ENCODE measurements at regions not wholly inside any gene's neighbourhood (a gene's known extent, or its start where the extent isn't known, plus 50 kb on each side); places are given as distances from the start of the nearest gene placed in this dataset.
"Not testable (repeated sequence)": the region's sequence is repeated elsewhere in the genome, so short reads cannot be mapped to it uniquely, and the experiment has no call there.

DNA sequence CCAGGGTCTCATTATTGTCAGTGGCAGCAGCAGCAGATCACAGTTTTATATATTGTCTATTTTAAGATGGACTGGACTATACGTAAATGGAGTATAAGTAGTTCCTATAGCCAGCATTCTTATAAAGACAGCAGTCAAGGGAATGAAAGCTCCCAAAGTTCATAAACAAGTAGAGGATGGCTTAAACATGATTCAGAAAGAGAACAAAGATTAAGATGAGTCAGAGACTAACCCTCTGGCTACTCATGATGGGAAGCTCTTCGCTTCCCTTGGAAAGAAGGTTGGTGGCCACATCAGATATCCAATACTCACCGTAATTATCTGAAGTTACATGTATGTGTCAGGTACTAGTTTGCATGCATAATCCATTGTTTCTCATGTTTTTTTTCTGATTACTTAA lies 277.0 kb downstream of the INHBA start:
- no peak for DNase-seq (ENCODE audit: low spot score)

DNA sequence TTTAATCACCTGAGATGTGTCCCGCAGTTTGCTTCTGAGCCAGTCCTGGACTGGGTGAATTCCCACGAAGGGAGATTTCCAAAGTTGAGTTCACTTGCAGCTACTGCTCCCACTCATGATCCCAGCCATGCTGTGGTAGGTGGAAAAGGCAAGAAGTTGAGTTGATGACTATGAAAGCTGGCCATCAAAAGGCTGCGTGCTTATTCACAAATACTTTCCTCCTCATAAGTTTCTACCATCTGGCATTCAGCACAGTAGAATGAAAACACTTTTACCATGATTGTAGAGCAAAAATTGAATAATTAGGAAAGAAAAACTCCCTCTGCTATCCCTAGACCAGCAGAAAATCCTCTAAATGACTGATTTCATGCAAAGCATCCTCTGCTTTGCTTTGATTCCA lies 281.8 kb downstream of the INHBA start:
- DNase-seq (ENCODE audit: low spot score): no peak

DNA sequence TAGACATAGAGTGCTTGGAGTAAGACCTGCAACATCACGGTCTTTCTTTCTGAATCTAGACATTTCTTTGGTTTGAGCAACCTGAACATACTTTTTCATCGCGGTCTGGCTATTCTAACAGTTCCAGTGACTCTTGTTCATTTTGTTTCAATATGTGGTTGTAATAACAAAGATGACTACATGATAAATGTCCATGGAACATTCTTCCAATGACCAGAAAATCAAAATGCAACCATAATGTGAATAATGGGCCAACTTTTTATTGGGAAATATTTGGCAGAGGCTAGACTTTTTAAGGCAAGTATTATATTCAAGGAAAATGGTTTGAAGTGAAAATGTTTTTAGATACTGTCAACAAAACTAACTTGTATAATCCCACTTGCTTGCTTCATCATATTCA lies 282.5 kb downstream of the INHBA start:
- DNase-seq (ENCODE audit: low spot score): no peak

- no peak for DNase-seq (ENCODE audit: low spot score)
Observed at GRCh38 chr7:41418337-41418736, 284.6 kb downstream of the INHBA start.

DNA sequence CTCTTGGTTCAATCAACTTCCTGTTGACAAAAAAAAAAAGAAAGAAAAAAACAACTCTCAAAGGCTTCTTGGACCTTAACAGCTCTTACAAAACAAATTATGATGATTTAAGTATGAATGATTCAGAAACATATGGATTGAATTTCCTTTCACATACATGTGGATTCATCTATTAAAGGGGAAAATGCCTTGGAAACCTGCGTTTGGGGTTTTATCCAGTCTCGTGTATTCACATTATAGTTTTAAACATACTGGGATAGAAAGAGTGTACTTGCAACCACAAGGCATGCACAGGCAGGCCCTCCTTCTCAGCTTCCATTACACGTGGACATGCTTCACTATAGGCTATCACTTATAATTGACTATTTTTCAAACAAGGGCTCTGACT lies 286.7 kb downstream of the INHBA start:
- DNase-seq (ENCODE audit: low spot score): no peak

GRCh38 chr7:41415471-41416207 lies 287.3 kb downstream of the INHBA start:
- no peak for DNase-seq (ENCODE audit: low spot score)

- no peak for DNase-seq (ENCODE audit: low spot score)
Observed at GRCh38 chr7:41415051-41415450, 287.8 kb downstream of the INHBA start.

- DNase-seq (ENCODE audit: low spot score): no peak
Observed at GRCh38 chr7:41404375-41405074, 298.4 kb downstream of the INHBA start.

DNA sequence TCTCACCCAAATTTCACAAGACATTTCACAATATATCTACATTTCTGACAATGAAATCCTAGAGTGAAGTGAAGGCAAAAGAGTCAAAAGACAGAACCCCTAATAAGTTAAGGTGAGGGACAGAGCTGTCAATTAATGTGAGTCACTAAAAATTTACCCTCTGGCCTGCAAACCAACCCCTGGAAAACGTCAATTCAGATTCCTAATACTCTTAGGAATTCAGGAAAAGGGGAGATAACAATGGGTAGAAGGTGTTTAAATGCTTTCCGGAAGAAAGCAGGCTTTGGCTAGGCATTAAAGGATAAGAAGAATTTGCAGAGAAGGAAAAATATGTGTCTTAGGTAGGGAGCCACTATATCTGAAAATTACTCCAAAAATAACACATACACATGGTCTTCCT lies 299.6 kb downstream of the INHBA start:
- no peak for DNase-seq (ENCODE audit: low spot score)

DNA sequence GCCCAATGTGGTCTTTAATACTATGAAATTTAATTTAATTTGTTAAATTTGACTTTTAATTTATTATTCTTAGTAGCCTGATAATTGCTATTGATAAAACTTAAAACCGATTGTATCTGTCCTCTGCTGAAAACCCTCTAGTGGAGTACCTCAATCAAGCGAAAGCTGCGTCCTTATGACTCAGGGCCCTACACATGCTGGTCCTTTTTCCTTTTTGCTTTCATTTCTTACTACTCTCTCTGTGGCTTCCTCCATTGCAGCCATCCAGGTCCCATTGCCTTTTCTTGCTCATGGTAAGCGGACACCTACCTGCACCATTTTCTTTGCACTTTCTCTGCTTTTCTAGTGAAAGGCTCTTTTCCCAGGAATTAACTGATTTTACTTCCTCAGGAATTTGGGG lies 301.1 kb downstream of the INHBA start:
- DNase-seq (ENCODE audit: low spot score): no peak

DNA sequence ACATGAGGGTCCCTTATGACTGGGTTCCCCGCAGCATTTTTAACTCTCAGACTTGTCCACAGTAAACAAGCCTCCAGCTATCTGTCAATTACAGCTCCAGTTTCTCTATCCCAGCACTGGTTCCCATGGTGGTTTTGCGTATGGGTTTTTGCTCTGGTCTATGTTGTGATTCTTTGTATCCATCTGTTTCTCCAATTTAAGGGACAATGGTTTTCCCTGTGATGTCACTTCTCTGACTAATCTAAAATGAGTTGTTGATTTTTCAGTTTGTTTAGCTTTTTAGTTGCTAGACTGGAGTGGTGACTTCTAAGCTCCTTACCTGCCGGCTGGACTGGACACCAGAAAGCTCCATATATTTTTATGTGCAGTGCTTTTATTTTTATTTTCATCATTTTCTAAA lies 303.7 kb downstream of the INHBA start:
- no peak for DNase-seq (ENCODE audit: low spot score)

DNA sequence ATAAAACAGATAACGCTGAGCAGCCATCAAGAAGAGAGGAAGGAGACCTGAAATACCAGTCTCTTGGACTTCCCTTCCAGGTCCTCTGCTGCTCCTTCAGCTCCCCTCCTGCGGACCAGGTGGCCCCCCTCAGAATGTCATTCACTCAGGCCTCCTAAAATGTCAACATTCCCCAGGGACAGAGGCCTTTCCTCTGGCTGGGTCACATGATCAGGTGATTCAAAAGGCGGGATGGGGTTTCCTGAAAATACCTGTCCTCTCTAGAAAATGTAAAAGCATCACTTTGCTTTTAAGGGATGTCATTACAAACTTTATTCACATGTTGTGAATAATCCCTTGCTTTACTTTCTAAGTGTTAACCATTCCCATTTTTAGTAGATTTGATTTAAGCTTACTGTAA lies 311.1 kb downstream of the INHBA start:
- no peak for DNase-seq (ENCODE audit: low spot score)

DNA sequence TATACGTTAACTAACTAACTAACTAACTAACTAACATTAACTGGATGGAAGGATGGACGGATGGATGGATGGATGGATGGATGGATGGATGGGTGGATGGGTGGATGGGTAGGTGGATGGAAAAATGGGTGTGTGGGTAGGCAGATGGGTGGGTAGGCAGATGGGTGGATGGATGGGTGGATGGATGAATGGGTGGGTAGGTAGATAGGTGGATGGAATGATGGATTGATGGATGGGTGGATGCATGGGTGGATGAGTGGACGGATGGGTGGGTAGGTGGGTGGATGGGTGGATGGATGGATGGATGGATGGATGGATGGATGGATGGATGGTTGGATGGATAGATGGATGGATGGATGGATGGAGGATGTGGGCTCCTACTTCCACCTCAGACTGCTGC lies 314.0 kb downstream of the INHBA start:
- not testable (repeated sequence) for DNase-seq (ENCODE audit: low spot score)

DNA sequence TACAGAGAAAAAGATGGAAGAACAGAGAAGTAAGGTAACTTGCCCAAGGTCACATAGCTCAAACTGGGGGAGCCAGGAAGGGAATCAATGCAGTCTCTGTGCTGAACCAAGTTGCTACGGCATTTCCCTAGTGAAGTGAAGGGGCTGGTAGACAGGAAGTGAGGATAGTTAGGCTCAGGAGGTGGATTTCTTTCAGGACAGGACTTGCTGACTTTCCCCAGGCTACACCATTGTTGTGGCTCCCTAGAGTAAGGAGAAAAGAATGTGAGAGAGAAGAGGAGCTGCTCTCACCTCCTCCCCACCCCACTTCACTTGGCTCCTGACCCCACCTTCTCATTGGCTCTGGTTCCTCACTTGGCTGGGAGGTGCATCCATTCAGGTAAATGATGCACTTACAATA lies 316.9 kb downstream of the INHBA start:
- DNase-seq (ENCODE audit: low spot score): no peak

GRCh38 chr7:41384418-41384817 lies 318.5 kb downstream of the INHBA start:
- DNase-seq (ENCODE audit: low spot score): no peak

DNA sequence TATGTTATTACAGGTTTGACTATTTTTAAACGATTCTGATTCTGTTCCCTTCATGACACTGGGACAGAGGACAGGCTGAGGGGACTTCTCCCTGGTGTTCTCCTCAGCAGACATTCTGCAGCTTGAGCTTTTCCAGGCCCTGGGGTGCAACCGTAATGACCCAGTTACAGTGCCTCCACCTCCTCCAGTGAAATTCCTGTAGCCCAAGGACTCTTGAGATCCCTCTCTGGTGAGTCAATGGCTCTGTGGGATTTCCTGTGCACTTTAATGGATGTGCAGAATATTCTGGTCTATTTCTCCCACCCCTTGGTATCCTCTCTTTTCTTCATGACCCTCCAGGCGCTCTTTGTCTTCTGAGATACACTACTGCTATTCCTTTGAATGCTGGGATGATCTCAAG lies 319.3 kb downstream of the INHBA start:
- no peak for DNase-seq (ENCODE audit: low spot score)

DNA sequence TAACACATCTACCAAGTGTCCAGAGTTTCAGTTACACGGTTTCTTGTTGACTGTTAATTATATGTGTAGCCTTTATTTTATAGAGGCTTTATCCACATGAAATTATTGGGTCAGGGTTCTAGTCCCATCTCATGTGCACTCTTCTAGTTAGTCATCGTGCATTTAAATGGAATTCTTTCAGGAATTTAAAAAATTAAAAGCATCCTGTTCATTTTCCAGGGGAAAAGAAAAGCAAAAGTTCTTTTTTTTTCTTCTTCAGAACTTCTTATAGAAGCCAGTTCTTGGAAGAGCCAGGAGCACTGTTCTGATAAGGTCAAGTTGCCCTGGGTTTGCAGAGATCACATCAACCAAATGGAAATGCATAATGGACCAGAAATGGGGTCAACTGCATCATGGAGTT lies 324.7 kb downstream of the INHBA start:
- DNase-seq (ENCODE audit: low spot score): no peak

- no peak for DNase-seq (ENCODE audit: low spot score)
Observed at GRCh38 chr7:41375582-41375981, 327.3 kb downstream of the INHBA start.

DNA sequence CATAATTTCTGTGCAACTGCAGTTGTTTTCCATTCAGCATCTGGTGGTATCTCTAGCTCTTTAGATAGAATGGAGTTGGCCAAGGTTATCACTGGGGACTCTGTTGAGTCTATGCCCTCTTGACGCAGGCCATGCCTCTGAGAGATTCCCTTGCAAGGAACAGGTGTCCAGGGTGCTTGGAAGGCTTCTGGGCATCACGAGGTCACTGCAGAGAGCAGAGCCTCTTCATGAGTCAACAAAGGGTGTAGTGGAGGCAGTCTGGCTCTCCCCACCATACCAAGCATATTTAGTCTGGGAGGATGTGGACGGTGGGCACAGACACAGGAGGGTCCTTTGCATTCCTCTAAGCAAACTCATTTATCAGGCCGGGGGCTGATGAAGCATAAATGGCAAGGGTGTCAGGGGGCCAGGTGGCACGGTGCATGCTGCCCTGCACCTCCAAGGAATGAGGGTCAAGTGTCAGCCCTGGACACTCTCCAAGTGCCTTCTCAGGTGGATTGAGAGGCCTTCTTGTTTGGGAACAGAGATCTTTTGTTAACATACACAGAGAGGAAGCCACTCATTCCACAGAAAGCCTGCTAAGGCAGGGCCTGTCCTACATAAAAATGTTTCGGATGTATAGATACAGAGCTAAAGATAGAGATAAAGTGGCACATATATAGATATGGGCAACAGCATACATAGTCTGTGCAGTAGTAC lies 328.6 kb downstream of the INHBA start:
- DNase-seq (ENCODE audit: low spot score): no peak

DNA sequence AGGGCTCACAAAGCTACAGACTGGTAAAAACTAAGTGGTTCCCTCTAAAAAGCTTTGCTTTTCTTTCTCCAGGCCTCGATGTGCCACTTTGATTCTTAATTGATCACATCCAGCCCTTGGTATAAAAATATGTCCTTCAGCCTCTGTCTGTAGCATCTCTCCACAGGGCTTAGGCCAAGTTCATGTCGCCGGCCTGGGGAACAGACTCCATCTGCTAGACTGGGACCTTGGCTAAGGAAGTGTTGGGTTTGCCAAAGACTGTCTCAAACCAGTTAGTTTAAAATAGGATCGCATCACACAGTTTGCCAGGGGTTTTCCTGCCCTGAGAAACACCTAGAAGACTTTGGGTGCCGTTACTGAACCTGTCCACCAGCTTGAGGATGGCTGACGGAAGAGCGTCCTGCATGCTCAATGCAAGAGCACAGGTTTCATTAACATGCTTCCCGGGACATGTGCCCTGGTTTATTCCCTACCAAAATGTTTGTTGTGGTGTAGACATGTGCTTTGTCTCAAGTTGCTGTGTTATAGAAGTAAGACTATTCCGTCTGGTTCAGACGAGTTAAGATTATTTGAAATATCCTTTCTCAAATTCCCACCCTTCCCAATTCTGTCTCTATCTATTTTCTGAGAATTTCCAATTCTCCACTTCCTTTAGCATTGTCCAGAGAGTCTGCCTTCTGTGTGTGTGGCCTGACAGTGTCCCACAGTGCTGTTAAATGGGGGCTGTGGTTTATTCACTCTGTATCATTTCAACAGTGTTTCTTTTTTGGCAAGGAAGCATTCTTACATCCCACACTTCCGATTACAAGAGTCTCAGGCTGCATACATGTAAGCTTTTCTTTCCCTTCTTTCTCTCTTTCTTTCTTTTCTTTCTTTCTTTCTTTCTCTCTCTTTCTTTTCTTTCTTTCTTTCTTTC lies 334.7 kb downstream of the INHBA start:
- no peak for DNase-seq (ENCODE audit: low spot score)

GRCh38 chr7:41351091-41351490 lies 351.8 kb downstream of the INHBA start:
- DNase-seq (ENCODE audit: low spot score): no peak

- no peak for DNase-seq (ENCODE audit: low spot score)
Observed at GRCh38 chr7:41346878-41347277, 356.0 kb downstream of the INHBA start.

Measured in CD4-positive, alpha-beta T cell treated with Interleukin-15 for 4 hours (primary cell).